ENCODE measurements at regions not wholly inside any gene's neighbourhood (a gene's known extent, or its start where the extent isn't known, plus 50 kb on each side); places are given as distances from the start of the nearest gene placed in this dataset.

- DNase-seq = no peak
- Mint-ChIP-seq H3K36me3 (ENCODE audit: unreplicated experiment) (peaks cover 7% of the 10 kb centered on the region), H3K4me1 (ENCODE audit: low read depth, unreplicated experiment) (no peaks in the 10 kb centered on the region), H3K4me3 (ENCODE audit: unreplicated experiment) (no peak overlapping the region), H3K27ac (ENCODE audit: unreplicated experiment) (no peak overlapping the region), H3K9me3 (ENCODE audit: unreplicated experiment) (peaks cover 6% of the 10 kb centered on the region), H3K27me3 (ENCODE audit: unreplicated experiment) (peaks cover 2% of the 10 kb centered on the region)
- TF ChIP-seq CTCF (IDR thresholded peaks at IDR 0.05; ENCODE audit: partially characterized antibody, unreplicated experiment) = no peak
Measured at GRCh38 chr5:3534997-3535396, 60.6 kb upstream of the IRX1 start.

- TF ChIP-seq CTCF (IDR thresholded peaks at IDR 0.05; ENCODE audit: partially characterized antibody, unreplicated experiment) = no peak
- Mint-ChIP-seq H3K27me3 (ENCODE audit: unreplicated experiment) (peaks cover 3% of the 10 kb centered on the region), H3K4me3 (ENCODE audit: unreplicated experiment) (no peak overlapping the region), H3K4me1 (ENCODE audit: low read depth, unreplicated experiment) (no peaks in the 10 kb centered on the region), H3K27ac (ENCODE audit: unreplicated experiment) (no peak overlapping the region), H3K9me3 (ENCODE audit: unreplicated experiment) (peaks cover 2% of the 10 kb centered on the region), H3K36me3 (ENCODE audit: unreplicated experiment) (peaks cover 7% of the 10 kb centered on the region)
- no peak for DNase-seq
Measured at GRCh38 chr5:3531320-3531986, 64.2 kb upstream of the IRX1 start.

- Mint-ChIP-seq H3K9me3 (ENCODE audit: unreplicated experiment) (peaks cover 2% of the 10 kb centered on the region), H3K27ac (ENCODE audit: unreplicated experiment) (no peak overlapping the region), H3K4me1 (ENCODE audit: low read depth, unreplicated experiment) (no peaks in the 10 kb centered on the region), H3K36me3 (ENCODE audit: unreplicated experiment) (peaks cover 5% of the 10 kb centered on the region), H3K4me3 (ENCODE audit: unreplicated experiment) (no peak overlapping the region), H3K27me3 (ENCODE audit: unreplicated experiment) (peaks cover 6% of the 10 kb centered on the region)
- TF ChIP-seq CTCF (IDR thresholded peaks at IDR 0.05; ENCODE audit: partially characterized antibody, unreplicated experiment) = no peak
- DNase-seq = no peak
Measured at GRCh38 chr5:3530251-3530650, 65.4 kb upstream of the IRX1 start.

GRCh38 chr5:3526551-3527185 lies 69.0 kb upstream of the IRX1 start:
- no peaks in the 10 kb centered on the region for H3K4me1 Mint-ChIP-seq (ENCODE audit: low read depth, unreplicated experiment)
- H3K27me3 Mint-ChIP-seq (ENCODE audit: unreplicated experiment) = peaks cover 4% of the 10 kb centered on the region
- H3K36me3 Mint-ChIP-seq (ENCODE audit: unreplicated experiment) = peaks cover 8% of the 10 kb centered on the region
- peaks cover 2% of the 10 kb centered on the region for H3K9me3 Mint-ChIP-seq (ENCODE audit: unreplicated experiment)
- no peak overlapping the region for H3K27ac Mint-ChIP-seq (ENCODE audit: unreplicated experiment)
- no peak overlapping the region for H3K4me3 Mint-ChIP-seq (ENCODE audit: unreplicated experiment)
- TF ChIP-seq CTCF (IDR thresholded peaks at IDR 0.05; ENCODE audit: partially characterized antibody, unreplicated experiment) = no peak
- DNase-seq = no peak

- peaks cover 8% of the 10 kb centered on the region for H3K36me3 Mint-ChIP-seq (ENCODE audit: unreplicated experiment)
- peaks cover 8% of the 10 kb centered on the region for H3K27me3 Mint-ChIP-seq (ENCODE audit: unreplicated experiment)
- H3K4me1 Mint-ChIP-seq (ENCODE audit: low read depth, unreplicated experiment) = peaks cover 3% of the 10 kb centered on the region
- H3K4me3 Mint-ChIP-seq (ENCODE audit: unreplicated experiment) = no peak overlapping the region
- H3K9me3 Mint-ChIP-seq (ENCODE audit: unreplicated experiment) = no peaks in the 10 kb centered on the region
- TF ChIP-seq CTCF (IDR thresholded peaks at IDR 0.05; ENCODE audit: partially characterized antibody, unreplicated experiment) = no peak
- DNase-seq = no peak
- no peak overlapping the region for H3K27ac Mint-ChIP-seq (ENCODE audit: unreplicated experiment)
Measured at GRCh38 chr5:3522491-3522890, 73.1 kb upstream of the IRX1 start.

All from glutamatergic neuron (in vitro differentiated cells).